ENCODE measurements at regions not wholly inside any gene's neighbourhood (a gene's known extent, or its start where the extent isn't known, plus 50 kb on each side); places are given as distances from the start of the nearest gene placed in this dataset.

DNA sequence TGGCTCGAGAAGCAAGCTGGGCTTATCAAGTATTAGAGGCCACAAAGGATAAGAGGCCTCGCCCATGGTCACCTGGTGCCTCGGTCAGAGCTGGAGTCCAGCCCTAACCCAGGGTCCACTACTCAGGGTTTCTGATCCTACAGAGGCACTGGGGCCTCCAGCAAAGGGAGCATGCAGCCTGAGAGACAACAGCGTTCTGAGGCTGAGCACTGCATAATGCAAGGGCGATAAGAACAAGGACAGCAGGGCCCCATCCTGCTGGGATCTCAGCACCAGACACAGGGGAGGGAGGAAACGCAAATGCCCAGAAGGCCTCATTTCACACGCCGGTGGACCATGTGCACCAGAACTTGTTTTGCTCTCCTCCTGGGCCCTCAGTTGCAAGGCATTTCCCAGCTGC lies 63.0 kb downstream of the C5orf15 start:
- no peak for DNase-seq (ENCODE audit: low spot score)
- TF ChIP-seq EZH2 (IDR thresholded peaks at IDR 0.05; ENCODE audit: borderline replicate concordance, low read depth, low read length, poor library complexity, severe bottlenecking), result no peak
- TF ChIP-seq, protein P1, sequence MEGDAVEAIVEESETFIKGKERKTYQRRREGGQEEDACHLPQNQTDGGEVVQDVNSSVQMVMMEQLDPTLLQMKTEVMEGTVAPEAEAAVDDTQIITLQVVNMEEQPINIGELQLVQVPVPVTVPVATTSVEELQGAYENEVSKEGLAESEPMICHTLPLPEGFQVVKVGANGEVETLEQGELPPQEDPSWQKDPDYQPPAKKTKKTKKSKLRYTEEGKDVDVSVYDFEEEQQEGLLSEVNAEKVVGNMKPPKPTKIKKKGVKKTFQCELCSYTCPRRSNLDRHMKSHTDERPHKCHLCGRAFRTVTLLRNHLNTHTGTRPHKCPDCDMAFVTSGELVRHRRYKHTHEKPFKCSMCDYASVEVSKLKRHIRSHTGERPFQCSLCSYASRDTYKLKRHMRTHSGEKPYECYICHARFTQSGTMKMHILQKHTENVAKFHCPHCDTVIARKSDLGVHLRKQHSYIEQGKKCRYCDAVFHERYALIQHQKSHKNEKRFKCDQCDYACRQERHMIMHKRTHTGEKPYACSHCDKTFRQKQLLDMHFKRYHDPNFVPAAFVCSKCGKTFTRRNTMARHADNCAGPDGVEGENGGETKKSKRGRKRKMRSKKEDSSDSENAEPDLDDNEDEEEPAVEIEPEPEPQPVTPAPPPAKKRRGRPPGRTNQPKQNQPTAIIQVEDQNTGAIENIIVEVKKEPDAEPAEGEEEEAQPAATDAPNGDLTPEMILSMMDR (conservative IDR thresholded peaks at IDR 0.05; ENCODE audit: low read depth, low read length), result no peak
- Histone ChIP-seq H3K9me3 (ENCODE audit: low read depth, low read length, poor library complexity, severe bottlenecking) (no peaks in the 10 kb centered on the region), H3K27me3 (replicated peaks; ENCODE audit: insufficient read depth, low read depth, low read length, poor library complexity) (no peaks in the 10 kb centered on the region), H3K4me1 (ENCODE audit: insufficient read depth, low read length, poor library complexity, severe bottlenecking) (peaks cover 32% of the 10 kb centered on the region), H3K36me3 (ENCODE audit: insufficient read depth, low read length, poor library complexity, severe bottlenecking) (no peaks in the 10 kb centered on the region), H3K27ac (ENCODE audit: low read depth, low read length, poor library complexity, severe bottlenecking) (no peak overlapping the region), H3K4me3 (ENCODE audit: low read depth, low read length, poor library complexity, severe bottlenecking) (no peak overlapping the region)
- no TSS peak for BruUV-seq (replicated peaks)
- POLR2A ChIA-PET (ENCODE audit: low non-redundant PET), result no interaction called here
- CTCF ChIA-PET, result no interaction called here
- intact Hi-C loops (cut with micrococcal nuclease; ENCODE audit: unreplicated experiment), result no loop called here

DNA sequence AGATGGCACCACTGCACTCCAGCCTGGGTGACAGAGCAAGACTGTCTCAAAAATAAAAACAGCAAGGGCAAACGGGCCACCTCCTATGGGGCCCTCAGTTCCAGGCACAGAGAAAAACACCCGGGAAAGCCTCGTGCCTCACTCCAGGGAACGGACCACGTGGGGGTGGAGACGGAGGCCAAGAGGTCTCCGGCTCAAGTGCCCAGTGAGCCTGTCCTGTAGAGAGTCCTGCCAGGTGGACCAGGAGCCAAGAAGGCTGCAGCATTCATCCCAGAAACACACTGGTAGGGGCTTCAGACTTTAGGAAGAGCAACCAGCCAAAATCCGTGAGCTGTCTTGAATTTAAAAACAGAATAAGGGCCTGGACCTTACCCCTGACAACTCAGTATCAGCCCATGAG lies 63.8 kb downstream of the C5orf15 start:
- TF ChIP-seq, protein P1 (conservative IDR thresholded peaks at IDR 0.05; ENCODE audit: low read depth, low read length), result no peak
- no peak for TF ChIP-seq EZH2 (IDR thresholded peaks at IDR 0.05; ENCODE audit: borderline replicate concordance, low read depth, low read length, poor library complexity, severe bottlenecking)
- Histone ChIP-seq H3K4me3 (ENCODE audit: low read depth, low read length, poor library complexity, severe bottlenecking) (no peak overlapping the region), H3K27ac (ENCODE audit: low read depth, low read length, poor library complexity, severe bottlenecking) (no peak overlapping the region), H3K27me3 (replicated peaks; ENCODE audit: insufficient read depth, low read depth, low read length, poor library complexity) (no peaks in the 10 kb centered on the region), H3K4me1 (ENCODE audit: insufficient read depth, low read length, poor library complexity, severe bottlenecking) (peaks cover 40% of the 10 kb centered on the region), H3K9me3 (ENCODE audit: low read depth, low read length, poor library complexity, severe bottlenecking) (no peaks in the 10 kb centered on the region), H3K36me3 (ENCODE audit: insufficient read depth, low read length, poor library complexity, severe bottlenecking) (no peaks in the 10 kb centered on the region)
- intact Hi-C loops (cut with micrococcal nuclease; ENCODE audit: unreplicated experiment), result no loop called here
- no peak for DNase-seq (ENCODE audit: low spot score)
- BruUV-seq (replicated peaks), result no TSS peak
- CTCF ChIA-PET, result no interaction called here
- POLR2A ChIA-PET (ENCODE audit: low non-redundant PET), result no interaction called here

DNA sequence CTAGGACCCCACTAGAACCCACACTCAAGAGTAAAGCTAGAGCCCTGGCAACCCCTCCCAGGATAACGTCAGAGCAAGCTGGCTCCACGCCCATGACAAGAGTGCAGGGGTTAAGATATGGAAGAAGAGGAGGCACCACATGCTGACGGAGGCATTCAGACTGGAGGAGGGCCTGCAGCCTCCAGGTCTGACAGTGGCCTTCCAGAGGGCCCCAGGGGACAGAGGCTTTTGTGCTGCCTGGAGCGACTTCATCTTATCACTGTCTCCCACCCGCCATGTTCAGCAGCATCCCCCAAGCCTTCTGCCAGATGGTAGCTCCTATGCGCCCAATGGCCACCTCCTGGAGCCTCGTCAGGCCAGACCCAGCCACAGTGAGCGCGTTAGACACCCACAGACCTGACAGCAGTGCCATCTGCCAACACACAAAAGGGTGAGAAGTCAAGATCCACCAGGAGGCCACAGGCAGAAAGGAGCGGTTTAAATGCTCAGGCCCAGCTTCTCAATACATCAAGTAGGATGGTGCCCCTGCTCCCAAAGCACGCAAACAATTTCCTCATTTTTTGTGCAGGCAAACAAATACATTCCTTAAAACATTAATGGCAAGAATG lies 65.8 kb downstream of the C5orf15 start:
- H3K4me3 ChIP-seq (ENCODE audit: low read depth, low read length, poor library complexity, severe bottlenecking), result no peak overlapping the region
- DNase-seq (ENCODE audit: low spot score), result no peak
- H3K4me1 ChIP-seq (ENCODE audit: insufficient read depth, low read length, poor library complexity, severe bottlenecking), result peaks cover 51% of the 10 kb centered on the region
- POLR2A ChIA-PET (ENCODE audit: low non-redundant PET), result interaction anchor here (0.7 kb wide), 1 partner anchor 1193 kb away, joined by 16 read pairs; no protein-coding TSS in a partner anchor
- H3K9me3 ChIP-seq (ENCODE audit: low read depth, low read length, poor library complexity, severe bottlenecking), result no peaks in the 10 kb centered on the region
- TF ChIP-seq EZH2 (IDR thresholded peaks at IDR 0.05; ENCODE audit: borderline replicate concordance, low read depth, low read length, poor library complexity, severe bottlenecking), result no peak
- TF ChIP-seq, protein P1 (conservative IDR thresholded peaks at IDR 0.05; ENCODE audit: low read depth, low read length), result no peak
- no peaks in the 10 kb centered on the region for H3K36me3 ChIP-seq (ENCODE audit: insufficient read depth, low read length, poor library complexity, severe bottlenecking)
- no TSS peak for BruUV-seq (replicated peaks)
- CTCF ChIA-PET, result no interaction called here
- H3K27me3 ChIP-seq (replicated peaks; ENCODE audit: insufficient read depth, low read depth, low read length, poor library complexity), result no peaks in the 10 kb centered on the region
- intact Hi-C loops (cut with micrococcal nuclease; ENCODE audit: unreplicated experiment), result no loop called here
- no peak overlapping the region for H3K27ac ChIP-seq (ENCODE audit: low read depth, low read length, poor library complexity, severe bottlenecking)
